GM23338 (cell line): ENCODE measurements at regions not wholly inside any gene's neighbourhood (a gene's known extent, or its start where the extent isn't known, plus 50 kb on each side); places are given as distances from the start of the nearest gene placed in this dataset.

Experiments used
- ATAC-seq: fragments of 200-7000 bp; cut with Tn5 transposase; 3 replicates; pipeline ENCODE4 v1.9.1; 2020
- DNase-seq: peaks from one replicate; pipeline ENCODE4 v3.0.0-alpha.2; 2015; ENCODE audit warnings: low spot score
- H2AFZ ChIP-seq: fragments of 200-600 bp; sonication (generic); 2 replicates; pipeline ENCODE4 v1.8.0; 2016; ENCODE audit warnings: antibody characterized with exemption, mild to moderate bottlenecking, moderate library complexity
- H3F3A ChIP-seq: fragments of 200-600 bp; sonication (generic); replicated peaks from 2 replicates; pipeline ENCODE4 v1.8.0; 2017; ENCODE audit warnings: antibody characterized with exemption, mixed run types, low read depth
- H3K27ac ChIP-seq: fragments of 200-600 bp; sonication (generic); 2 replicates; pipeline ENCODE4 v1.6.1; 2016; ENCODE audit warnings: low read depth
- H3K27me3 ChIP-seq: fragments of 200-600 bp; sonication (generic); 2 replicates; pipeline ENCODE4 v1.8.0; 2016; ENCODE audit warnings: mild to moderate bottlenecking, mixed run types, moderate library complexity; ENCODE audit not compliant: insufficient read depth
- H3K36me3 ChIP-seq: fragments of 200-600 bp; sonication (generic); 2 replicates; pipeline ENCODE4 v1.8.0; 2016; ENCODE audit warnings: mild to moderate bottlenecking; ENCODE audit not compliant: insufficient read depth
- H3K4me1 ChIP-seq: fragments of 200-600 bp; sonication (generic); 2 replicates; pipeline ENCODE4 v1.8.0; 2016; ENCODE audit warnings: mild to moderate bottlenecking, moderate library complexity; ENCODE audit not compliant: insufficient read depth
- H3K4me2 ChIP-seq: fragments of 200-600 bp; sonication (generic); 2 replicates; pipeline ENCODE4 v1.7.1; 2017; ENCODE audit warnings: mixed run types
- H3K4me3 ChIP-seq: fragments of 200-600 bp; sonication (generic); 2 replicates; pipeline ENCODE4 v1.6.1; 2016; ENCODE audit warnings: mixed run types
- H3K79me2 ChIP-seq: fragments of 200-600 bp; sonication (generic); replicated peaks from 2 replicates; pipeline ENCODE4 v1.8.0; 2017; ENCODE audit warnings: mild to moderate bottlenecking; ENCODE audit not compliant: insufficient read depth
- H3K9me2 ChIP-seq: fragments of 200-600 bp; sonication (generic); 2 replicates; pipeline ENCODE4 v1.8.0; 2017; ENCODE audit not compliant: insufficient read depth
- H4K20me1 ChIP-seq: fragments of 200-600 bp; sonication (generic); replicated peaks from 2 replicates; pipeline ENCODE4 v1.8.0; 2017; ENCODE audit warnings: mild to moderate bottlenecking; ENCODE audit not compliant: insufficient read depth
- H3K27ac Mint-ChIP-seq: 2 replicates; pipeline ENCODE4 v1.8.0; 2020; ENCODE audit warnings: inconsistent platforms, mild to moderate bottlenecking, moderate library complexity, mixed read lengths
- H3K27me3 Mint-ChIP-seq: 3 replicates; pipeline ENCODE4 v1.8.0; 2022; ENCODE audit warnings: low read depth, mild to moderate bottlenecking, moderate library complexity, mixed read lengths, inconsistent platforms; ENCODE audit not compliant: insufficient read depth, poor library complexity
- H3K36me3 Mint-ChIP-seq: 3 replicates; pipeline ENCODE4 v1.8.0; 2021; ENCODE audit warnings: low read depth, mild to moderate bottlenecking, inconsistent platforms, moderate library complexity, mixed read lengths
- H3K4me1 Mint-ChIP-seq: 3 replicates; pipeline ENCODE4 v1.8.0; 2020; ENCODE audit warnings: mild to moderate bottlenecking, inconsistent platforms, mixed read lengths
- H3K4me3 Mint-ChIP-seq: 3 replicates; pipeline ENCODE4 v1.8.0; 2021; ENCODE audit warnings: moderate library complexity, mild to moderate bottlenecking, inconsistent platforms, mixed read lengths
- H3K9me3 Mint-ChIP-seq: 3 replicates; pipeline ENCODE4 v1.8.0; 2020; ENCODE audit warnings: moderate library complexity, mild to moderate bottlenecking, inconsistent platforms, mixed read lengths
- EZH2 ChIP-seq: fragments of 200-600 bp; sonication (generic); IDR thresholded peaks from one replicate; pipeline ENCODE4 v1.8.0; 2017; ENCODE audit warnings: antibody characterized with exemption, mild to moderate bottlenecking, low read depth; ENCODE audit not compliant: unreplicated experiment
- EZH2phosphoT487 ChIP-seq: fragments of 200-600 bp; sonication (generic); IDR thresholded peaks from one replicate; pipeline ENCODE4 v1.8.1; 2018; ENCODE audit warnings: antibody characterized with exemption; ENCODE audit not compliant: unreplicated experiment
- ZNF331 ChIP-seq: fragments of 250-450 bp; sonication (Bioruptor Pico); IDR thresholded peaks from 2 replicates; pipeline ENCODE4 v1.5.0; 2020; ENCODE audit warnings: low read depth, mild to moderate bottlenecking, moderate library complexity
- TF ChIP-seq, protein P1 (sequence below): fragments of 250-450 bp; sonication (Bioruptor Pico); IDR thresholded peaks from 2 replicates; pipeline ENCODE4 v1.5.0; 2020; ENCODE audit warnings: mild to moderate bottlenecking, moderate library complexity
- TF ChIP-seq, protein P2 (sequence below), 2 experiments: fragments of 200-600 bp in 1 of 2; sonication (generic) in 1 of 2; conservative IDR thresholded peaks; 2 replicates each; pipeline versions ENCODE4 v1.5.1 to v1.6.1; 2016 to 2017; ENCODE audit warnings: antibody characterized with exemption in 2 of 2, low read depth in 2 of 2, mild to moderate bottlenecking in 2 of 2, moderate library complexity in 1 of 2

DNA sequence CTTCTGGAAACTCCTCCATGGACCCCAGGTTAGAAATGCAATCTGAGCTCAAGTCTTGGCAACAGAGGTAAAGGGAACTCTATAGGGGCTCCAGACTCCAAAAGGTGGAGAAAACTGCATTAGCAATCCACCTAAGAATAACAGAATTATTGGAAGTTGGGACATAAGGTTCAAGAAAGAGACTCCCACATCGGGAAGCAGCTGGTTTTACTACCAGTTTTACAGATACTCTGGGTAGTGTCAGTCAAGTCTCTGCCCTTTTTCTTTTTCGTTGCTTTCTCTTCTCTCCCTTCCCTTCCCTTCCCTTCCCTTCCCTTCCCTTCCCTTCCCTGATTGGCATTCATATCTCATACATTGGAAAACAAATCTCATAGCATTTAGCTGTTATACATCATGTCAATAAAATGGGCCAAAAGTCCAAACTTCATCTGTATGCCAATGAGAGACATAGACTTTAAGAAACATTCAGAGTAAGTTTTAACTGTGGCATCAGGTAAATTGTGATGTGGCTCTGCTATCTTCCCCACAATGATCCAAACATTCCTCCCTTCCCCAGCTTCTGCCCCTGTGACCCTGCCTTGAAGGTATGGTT is 166.7 kb downstream of the KCNE4 start (continued):
- TF ChIP-seq, protein P1, sequence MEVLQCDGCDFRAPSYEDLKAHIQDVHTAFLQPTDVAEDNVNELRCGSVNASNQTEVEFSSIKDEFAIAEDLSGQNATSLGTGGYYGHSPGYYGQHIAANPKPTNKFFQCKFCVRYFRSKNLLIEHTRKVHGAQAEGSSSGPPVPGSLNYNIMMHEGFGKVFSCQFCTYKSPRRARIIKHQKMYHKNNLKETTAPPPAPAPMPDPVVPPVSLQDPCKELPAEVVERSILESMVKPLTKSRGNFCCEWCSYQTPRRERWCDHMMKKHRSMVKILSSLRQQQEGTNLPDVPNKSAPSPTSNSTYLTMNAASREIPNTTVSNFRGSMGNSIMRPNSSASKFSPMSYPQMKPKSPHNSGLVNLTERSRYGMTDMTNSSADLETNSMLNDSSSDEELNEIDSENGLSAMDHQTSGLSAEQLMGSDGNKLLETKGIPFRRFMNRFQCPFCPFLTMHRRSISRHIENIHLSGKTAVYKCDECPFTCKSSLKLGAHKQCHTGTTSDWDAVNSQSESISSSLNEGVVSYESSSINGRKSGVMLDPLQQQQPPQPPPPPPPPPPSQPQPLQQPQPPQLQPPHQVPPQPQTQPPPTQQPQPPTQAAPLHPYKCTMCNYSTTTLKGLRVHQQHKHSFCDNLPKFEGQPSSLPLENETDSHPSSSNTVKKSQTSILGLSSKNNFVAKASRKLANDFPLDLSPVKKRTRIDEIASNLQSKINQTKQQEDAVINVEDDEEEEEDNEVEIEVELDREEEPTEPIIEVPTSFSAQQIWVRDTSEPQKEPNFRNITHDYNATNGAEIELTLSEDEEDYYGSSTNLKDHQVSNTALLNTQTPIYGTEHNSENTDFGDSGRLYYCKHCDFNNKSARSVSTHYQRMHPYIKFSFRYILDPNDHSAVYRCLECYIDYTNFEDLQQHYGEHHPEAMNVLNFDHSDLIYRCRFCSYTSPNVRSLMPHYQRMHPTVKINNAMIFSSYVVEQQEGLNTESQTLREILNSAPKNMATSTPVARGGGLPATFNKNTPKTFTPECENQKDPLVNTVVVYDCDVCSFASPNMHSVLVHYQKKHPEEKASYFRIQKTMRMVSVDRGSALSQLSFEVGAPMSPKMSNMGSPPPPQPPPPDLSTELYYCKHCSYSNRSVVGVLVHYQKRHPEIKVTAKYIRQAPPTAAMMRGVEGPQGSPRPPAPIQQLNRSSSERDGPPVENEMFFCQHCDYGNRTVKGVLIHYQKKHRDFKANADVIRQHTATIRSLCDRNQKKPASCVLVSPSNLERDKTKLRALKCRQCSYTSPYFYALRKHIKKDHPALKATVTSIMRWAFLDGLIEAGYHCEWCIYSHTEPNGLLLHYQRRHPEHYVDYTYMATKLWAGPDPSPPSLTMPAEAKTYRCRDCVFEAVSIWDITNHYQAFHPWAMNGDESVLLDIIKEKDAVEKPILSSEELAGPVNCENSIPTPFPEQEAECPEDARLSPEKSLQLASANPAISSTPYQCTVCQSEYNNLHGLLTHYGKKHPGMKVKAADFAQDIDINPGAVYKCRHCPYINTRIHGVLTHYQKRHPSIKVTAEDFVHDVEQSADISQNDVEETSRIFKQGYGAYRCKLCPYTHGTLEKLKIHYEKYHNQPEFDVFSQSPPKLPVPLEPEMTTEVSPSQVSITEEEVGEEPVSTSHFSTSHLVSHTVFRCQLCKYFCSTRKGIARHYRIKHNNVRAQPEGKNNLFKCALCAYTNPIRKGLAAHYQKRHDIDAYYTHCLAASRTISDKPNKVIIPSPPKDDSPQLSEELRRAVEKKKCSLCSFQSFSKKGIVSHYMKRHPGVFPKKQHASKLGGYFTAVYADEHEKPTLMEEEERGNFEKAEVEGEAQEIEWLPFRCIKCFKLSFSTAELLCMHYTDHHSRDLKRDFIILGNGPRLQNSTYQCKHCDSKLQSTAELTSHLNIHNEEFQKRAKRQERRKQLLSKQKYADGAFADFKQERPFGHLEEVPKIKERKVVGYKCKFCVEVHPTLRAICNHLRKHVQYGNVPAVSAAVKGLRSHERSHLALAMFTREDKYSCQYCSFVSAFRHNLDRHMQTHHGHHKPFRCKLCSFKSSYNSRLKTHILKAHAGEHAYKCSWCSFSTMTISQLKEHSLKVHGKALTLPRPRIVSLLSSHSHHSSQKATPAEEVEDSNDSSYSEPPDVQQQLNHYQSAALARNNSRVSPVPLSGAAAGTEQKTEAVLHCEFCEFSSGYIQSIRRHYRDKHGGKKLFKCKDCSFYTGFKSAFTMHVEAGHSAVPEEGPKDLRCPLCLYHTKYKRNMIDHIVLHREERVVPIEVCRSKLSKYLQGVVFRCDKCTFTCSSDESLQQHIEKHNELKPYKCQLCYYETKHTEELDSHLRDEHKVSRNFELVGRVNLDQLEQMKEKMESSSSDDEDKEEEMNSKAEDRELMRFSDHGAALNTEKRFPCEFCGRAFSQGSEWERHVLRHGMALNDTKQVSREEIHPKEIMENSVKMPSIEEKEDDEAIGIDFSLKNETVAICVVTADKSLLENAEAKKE = no peak
- TF ChIP-seq EZH2 (no peak), ZNF331 (CRISPR knock-in tag) (no peak)
- TF ChIP-seq, protein P2, sequence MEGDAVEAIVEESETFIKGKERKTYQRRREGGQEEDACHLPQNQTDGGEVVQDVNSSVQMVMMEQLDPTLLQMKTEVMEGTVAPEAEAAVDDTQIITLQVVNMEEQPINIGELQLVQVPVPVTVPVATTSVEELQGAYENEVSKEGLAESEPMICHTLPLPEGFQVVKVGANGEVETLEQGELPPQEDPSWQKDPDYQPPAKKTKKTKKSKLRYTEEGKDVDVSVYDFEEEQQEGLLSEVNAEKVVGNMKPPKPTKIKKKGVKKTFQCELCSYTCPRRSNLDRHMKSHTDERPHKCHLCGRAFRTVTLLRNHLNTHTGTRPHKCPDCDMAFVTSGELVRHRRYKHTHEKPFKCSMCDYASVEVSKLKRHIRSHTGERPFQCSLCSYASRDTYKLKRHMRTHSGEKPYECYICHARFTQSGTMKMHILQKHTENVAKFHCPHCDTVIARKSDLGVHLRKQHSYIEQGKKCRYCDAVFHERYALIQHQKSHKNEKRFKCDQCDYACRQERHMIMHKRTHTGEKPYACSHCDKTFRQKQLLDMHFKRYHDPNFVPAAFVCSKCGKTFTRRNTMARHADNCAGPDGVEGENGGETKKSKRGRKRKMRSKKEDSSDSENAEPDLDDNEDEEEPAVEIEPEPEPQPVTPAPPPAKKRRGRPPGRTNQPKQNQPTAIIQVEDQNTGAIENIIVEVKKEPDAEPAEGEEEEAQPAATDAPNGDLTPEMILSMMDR (conservative IDR thresholded peaks at IDR 0.05; ENCODE audit: low read depth in 2 of 2) = no peak

DNA sequence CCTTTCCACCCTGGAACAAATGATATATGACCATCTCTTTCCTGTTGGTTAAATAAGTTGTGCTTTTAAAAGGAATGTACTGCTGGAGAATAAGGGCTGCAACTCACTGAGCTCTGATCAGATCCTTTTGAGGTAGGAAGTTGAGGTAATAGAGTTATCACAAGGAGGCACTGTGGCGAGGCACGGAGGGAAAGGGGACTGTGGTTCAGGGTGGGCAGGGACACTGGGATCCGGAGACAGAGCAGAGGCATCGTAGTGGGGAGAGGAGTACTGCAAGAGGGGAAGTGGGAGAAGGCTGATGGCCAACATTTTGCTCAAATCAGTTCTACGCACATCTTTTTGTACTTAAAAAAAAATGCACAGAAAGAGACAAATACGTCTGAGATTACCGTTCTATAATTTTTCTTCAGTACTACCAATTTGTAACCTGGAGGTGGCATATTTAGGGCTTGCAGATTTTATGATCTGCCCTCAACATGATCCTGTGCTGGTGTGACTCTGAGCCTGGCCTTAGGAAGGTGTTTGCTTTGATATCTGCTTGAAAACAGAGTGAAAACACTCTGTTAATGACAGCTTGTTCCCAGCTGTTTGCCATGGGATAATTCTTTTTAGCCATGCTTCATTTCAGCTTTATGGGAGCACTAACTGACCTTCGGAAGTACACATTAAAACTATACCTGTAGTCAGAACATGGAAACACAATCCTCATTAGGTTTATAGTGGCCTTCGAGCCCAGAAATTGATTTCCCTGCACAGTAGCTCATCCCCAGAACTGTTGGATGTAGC is 168.1 kb downstream of the KCNE4 start:
- ATAC-seq (peak; percentile 59; the same call in 2 of the 3 replicates), DNase-seq (peak; percentile 14)
- H3K27me3 Mint-ChIP-seq = no peaks in the 10 kb centered on the region

More for the DNA sequence above, 168.1 kb downstream of the KCNE4 start:
- H3K27ac Mint-ChIP-seq = no peak overlapping the region
- peaks cover 15% of the 10 kb centered on the region for H3K4me1 Mint-ChIP-seq
- no peak overlapping the region for H3K27ac ChIP-seq
- TF ChIP-seq EZH2phosphoT487 = no peak
- TF ChIP-seq, protein P2 (conservative IDR thresholded peaks at IDR 0.05; ENCODE audit: low read depth in 2 of 2) = peak in 1 of 2 experiments; percentile 47; a peak in 2 of 4 replicates
- H3F3A ChIP-seq = no peaks in the 10 kb centered on the region
- no peaks in the 10 kb centered on the region for H4K20me1 ChIP-seq
- no peaks in the 10 kb centered on the region; the same call in 1 of the 2 replicates for H3K4me1 ChIP-seq
- no peak overlapping the region for H3K4me3 ChIP-seq
- H3K36me3 Mint-ChIP-seq = no peaks in the 10 kb centered on the region
- no peaks in the 10 kb centered on the region for H3K79me2 ChIP-seq
- no peak overlapping the region for H3K4me3 Mint-ChIP-seq
- H3K36me3 ChIP-seq = no peaks in the 10 kb centered on the region
- H3K9me3 Mint-ChIP-seq = no peaks in the 10 kb centered on the region
- H3K27me3 ChIP-seq = no peaks in the 10 kb centered on the region
- no peak overlapping the region for H3K4me2 ChIP-seq
- H3K9me2 ChIP-seq = no peaks in the 10 kb centered on the region
- H2AFZ ChIP-seq = 0 out of 2 replicates have a peak overlapping the region, but pooled peaks have one; percentile 15
